CD4-positive, alpha-beta T cell treated with Interleukin-10 for 1 hour (primary cell): ENCODE measurements at regions not wholly inside any gene's neighbourhood (a gene's known extent, or its start where the extent isn't known, plus 50 kb on each side); places are given as distances from the start of the nearest gene placed in this dataset.

Experiments
- DNase-seq: peaks from one replicate; pipeline ENCODE4 v3.0.0-alpha.2; 2020

- no peak for DNase-seq
These were observed 87.9 kb upstream of the SPON1 start for GRCh38 chr11:13874597-13874996.

DNA sequence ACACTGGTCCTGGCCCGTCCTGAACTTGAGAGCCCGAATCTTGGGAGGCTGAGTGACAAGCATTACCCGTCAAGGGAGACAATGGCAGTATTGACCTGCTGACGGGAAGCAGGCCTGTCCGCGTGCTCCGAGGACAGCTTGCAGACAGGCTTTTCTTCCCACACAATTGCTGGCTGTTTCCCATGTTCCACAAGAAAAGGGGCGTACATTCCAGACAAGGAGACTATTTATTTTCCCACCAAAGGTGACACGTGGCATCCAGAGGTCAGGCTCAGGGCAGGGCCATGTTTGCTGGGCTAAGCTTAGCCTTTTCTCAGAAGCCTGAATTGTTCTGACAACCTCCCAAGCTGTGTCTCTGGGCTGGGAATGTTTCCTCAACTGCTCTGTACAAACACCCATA, 86.9 kb upstream of the SPON1 start:
- DNase-seq, result no peak

DNA sequence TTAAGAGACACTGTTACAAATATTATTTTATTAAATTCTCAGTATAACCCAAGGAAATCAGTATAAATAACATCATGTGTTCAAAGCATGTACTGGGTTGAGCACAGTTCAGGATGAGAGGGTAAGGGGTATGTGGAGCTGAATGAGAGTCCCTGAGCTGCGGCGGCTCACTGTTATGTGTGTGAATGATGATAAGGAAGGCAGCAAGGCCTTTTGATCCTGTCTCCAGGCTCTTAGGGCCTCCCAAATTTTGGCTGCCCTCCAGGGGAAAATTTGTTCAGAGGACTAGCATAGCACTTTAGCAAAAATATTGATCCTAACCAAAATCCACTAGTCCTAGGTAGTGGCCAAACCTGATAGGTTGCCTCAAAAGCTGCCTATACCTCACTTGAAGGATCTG, 86.1 kb upstream of the SPON1 start:
- DNase-seq, result no peak

GRCh38 chr11:13878077-13878476, 84.4 kb upstream of the SPON1 start:
- DNase-seq, result no peak

DNA sequence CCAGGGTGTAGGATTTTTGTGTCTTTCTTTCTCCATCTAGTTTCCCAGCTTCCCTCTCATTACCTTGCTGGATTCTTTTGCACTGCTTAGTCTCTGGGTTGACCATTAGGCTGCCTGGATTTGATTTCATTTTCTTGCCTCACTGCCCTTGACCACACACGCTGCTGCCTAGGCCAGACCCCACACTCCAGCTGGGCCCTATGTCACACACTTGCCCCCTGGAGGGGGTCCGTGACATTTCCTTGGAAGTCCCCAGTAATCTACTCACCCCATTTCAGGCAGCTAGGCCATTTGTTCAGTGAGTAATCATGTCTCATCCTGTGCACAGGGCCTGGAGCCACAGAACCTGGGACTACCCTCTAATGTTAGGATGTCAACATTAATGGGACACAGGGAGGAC, 81.9 kb upstream of the SPON1 start:
- DNase-seq, result no peak

GRCh38 chr11:13881226-13881905, 81.2 kb upstream of the SPON1 start:
- DNase-seq, result no peak

DNA sequence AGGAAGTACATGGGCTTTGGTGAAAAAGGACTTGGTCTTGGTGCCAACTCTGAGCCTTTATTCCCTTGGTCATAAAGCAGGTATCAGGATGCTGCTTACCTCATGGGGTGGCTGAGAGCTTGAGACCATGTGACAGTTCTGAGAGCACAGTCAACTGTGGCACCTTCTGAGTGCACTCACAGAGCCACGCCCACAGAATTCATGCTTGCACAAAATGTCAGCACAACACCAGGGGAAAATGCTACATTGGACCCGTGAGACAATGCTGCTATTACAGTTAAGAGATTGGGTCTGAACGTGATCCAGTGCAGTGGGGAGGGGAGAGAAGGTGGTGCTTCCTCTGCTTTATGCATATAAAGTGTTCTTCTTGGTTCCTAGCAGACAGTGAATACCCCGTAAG, 79.5 kb upstream of the SPON1 start:
- DNase-seq, result no peak

DNA sequence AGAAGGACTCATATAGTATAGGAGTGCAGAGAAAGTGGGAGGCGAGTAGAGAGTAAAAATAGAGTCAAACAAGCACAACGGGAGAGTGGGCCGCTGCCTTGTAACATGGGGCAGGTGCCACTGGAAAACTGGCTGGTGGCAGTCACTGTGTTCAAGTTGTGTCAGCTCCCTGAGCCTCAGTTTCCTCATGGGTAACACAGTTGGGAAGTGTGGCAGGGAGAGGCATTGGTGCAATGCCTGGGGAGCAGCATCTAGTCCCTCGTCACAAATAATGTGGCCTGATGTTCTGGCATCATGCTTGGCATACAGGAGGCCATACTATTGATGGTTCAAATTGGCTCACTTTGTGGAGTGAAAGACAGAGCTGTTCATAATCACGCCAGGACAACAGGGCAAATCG, 78.9 kb upstream of the SPON1 start:
- DNase-seq, result no peak

DNA sequence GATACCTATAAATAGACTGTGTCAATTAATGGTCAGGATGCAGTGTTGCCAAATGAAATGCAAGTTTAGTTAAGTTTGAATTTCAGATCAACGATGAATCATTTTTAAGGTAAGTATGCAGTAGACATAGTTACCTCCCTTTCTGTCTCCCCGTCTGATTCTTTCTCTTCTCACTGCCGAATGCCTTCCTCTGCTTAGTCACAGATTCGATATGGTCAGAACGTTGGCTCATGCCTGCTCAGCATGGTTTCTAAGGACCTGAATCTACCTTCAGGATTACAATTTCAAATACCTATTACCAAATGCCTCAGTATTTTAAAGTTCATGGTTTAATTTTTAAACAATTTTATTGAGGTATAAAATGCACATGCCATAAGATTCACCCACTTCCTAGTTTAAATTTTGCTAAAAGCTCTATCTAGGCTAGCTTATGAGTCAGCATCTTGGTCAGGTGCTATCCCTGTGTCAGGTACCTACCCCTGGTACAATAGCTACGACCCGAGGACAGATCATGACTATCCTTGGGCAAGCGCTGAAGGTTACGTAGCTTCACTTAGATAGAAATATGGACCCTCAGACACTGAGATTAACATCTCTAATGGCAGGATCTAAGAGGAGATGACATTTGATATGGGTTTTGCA, 78.2 kb upstream of the SPON1 start:
- DNase-seq, result no peak

- DNase-seq, result no peak
These were observed 77.4 kb upstream of the SPON1 start for GRCh38 chr11:13885083-13885482.

DNA sequence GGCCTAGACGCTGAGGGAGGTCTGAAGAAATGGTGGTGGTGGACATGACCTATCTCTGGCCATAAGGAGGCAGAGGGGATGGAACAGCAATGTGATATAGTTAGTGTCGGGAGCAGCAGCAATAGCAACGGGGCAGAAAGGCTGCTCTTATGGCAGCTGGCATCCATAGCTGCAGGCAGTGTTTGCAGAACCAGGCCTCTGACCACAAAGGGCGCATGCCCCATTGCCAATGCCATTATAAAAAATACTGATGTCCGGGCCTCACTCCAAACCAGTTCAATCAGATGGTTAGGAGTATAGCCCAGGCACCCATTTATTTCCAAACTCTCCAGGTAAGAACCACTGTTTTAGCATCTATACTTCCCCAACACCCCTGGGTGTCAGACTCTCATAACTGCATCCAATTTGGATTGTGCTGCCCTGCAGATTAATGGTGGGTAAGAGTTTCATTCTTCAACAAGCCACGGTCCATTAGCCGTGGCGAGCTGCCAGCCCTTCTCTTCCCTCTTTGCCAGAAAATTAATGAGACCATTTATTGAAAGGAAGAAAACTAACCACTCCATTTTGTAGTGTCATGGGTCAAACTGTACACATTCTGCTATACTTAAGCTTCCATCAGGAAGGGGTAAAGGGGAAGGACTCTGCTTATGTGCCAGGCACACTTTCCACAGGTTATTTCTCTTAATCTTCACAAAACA, 72.8 kb upstream of the SPON1 start:
- no peak for DNase-seq

- no peak for DNase-seq
These were observed 70.6 kb upstream of the SPON1 start for GRCh38 chr11:13891911-13892310.

- DNase-seq, result no peak
These were observed 66.1 kb upstream of the SPON1 start for GRCh38 chr11:13896175-13896980.

DNA sequence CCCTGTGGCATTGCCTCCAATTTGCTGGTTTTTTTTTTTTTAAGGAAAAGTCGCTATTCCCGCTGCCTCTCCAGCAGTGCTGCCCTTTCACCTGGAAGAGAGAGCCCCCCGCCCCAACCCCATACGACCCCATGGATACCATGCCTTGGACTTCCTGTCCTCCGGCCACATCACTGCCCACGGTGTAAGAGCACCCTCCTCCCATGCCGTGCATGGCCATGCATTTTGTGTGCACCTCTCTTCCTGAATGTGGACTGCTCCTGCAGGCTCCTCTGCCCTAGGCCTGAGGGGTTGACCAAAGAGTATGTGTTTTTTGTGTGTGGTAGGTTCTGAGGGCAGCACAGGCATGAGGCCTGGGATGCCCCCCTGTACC, 65.6 kb upstream of the SPON1 start:
- DNase-seq, result no peak

DNA sequence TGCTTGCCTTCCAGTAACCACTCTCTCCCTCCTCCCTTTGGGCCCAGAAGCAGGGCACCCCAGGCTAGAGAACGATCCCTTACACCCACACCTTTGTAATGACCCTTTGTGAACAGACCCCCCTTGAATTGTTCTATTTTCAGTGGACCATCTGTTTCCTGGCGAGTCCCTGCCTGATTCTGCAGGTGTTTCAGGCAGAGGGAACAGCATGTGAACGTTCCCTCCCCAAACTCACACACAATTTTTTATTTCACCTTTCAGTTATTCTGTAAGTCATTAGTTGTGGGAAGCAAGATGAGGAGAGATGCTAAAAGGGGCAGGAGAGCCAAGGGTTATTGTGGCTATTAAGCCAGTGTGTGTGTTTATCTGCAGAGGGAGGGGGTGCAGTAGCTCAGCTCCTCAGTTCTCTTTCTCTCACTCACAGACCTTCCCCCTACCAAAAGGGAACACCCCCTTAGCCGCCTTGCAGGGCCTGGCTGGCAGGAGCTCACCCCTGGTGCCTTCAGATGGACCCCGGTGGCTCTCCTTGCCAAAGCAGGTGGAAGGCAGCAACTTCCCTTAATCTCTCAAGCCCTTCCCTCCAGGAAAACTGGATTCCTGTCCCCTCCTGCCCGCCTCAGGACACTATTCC, 64.8 kb upstream of the SPON1 start:
- DNase-seq, result no peak

DNA sequence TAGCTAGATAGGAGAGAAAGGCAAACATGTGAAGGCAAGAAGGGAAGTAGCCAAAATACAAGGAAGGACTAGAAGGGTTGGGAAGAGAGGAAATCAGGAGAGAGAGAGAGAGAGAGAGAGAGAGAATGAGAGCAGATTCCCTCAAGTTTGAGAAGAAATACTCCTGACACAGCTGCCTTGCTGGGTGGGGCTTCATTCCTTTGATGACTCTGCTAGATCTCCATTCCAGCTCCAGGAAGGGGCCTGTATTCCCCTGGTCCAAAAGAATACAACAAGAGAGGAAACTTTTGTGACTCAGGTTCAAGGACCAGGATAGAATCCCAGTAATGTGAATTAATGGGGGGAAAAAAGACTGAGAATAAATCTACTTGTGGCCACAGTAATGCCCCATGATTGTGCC, 62.9 kb upstream of the SPON1 start:
- no peak for DNase-seq

DNA sequence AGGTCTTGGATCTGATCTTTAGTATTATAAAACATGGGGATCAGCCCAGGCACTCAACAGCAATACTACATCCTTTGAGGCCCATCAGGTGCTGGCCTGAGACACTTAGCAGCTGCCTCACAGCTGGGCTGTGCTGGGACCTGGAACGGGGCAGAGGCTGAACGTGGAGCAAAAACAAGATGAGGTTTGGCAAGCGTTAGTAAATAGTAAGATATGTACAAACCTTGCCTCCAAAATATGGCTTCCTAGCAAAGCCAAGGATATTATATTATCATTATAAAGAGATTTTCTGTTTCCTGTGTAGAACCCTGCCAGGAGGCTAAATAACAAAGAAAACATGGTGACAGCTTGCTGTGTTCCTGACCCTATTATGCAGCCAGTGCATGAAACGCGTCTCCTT, 60.0 kb upstream of the SPON1 start:
- no peak for DNase-seq

- no peak for DNase-seq
These were observed 57.3 kb upstream of the SPON1 start for GRCh38 chr11:13905137-13905781.

GRCh38 chr11:13907678-13908077, 54.8 kb upstream of the SPON1 start:
- no peak for DNase-seq

- no peak for DNase-seq
These were observed 54.0 kb upstream of the SPON1 start for GRCh38 chr11:13908535-13908934.
